ENCODE measurements at regions not wholly inside any gene's neighbourhood (a gene's known extent, or its start where the extent isn't known, plus 50 kb on each side); places are given as distances from the start of the nearest gene placed in this dataset.
A peak's percentile ranks its signal among the peaks of the same experiment; 100 is the strongest.

DNA sequence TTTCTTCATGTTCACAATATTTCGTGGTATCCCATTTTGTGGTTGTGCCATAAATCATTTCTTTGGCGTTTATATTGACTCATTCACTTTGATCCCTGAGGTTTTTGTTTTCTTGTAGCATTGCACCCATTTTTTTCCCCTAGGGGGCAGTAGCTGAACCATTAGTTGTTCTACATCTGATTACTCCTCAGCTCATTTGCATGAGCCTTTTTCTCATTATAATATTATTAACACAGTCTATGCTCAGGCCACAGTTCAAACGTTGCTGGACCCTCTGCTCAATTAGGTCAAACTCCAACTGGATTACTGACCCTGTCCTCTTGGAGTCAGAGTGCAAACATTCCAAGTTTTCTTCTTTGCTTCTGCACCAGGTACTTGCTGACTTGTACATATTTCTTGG is 475.4 kb upstream of the SEL1L start:
- TF ChIP-seq, protein P1, sequence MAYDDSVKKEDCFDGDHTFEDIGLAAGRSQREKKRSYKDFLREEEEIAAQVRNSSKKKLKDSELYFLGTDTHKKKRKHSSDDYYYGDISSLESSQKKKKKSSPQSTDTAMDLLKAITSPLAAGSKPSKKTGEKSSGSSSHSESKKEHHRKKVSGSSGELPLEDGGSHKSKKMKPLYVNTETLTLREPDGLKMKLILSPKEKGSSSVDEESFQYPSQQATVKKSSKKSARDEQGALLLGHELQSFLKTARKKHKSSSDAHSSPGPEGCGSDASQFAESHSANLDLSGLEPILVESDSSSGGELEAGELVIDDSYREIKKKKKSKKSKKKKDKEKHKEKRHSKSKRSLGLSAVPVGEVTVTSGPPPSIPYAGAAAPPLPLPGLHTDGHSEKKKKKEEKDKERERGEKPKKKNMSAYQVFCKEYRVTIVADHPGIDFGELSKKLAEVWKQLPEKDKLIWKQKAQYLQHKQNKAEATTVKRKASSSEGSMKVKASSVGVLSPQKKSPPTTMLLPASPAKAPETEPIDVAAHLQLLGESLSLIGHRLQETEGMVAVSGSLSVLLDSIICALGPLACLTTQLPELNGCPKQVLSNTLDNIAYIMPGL (CRISPR knock-in tag; IDR thresholded peaks at IDR 0.05), result no peak
- TF ChIP-seq, protein P2, sequence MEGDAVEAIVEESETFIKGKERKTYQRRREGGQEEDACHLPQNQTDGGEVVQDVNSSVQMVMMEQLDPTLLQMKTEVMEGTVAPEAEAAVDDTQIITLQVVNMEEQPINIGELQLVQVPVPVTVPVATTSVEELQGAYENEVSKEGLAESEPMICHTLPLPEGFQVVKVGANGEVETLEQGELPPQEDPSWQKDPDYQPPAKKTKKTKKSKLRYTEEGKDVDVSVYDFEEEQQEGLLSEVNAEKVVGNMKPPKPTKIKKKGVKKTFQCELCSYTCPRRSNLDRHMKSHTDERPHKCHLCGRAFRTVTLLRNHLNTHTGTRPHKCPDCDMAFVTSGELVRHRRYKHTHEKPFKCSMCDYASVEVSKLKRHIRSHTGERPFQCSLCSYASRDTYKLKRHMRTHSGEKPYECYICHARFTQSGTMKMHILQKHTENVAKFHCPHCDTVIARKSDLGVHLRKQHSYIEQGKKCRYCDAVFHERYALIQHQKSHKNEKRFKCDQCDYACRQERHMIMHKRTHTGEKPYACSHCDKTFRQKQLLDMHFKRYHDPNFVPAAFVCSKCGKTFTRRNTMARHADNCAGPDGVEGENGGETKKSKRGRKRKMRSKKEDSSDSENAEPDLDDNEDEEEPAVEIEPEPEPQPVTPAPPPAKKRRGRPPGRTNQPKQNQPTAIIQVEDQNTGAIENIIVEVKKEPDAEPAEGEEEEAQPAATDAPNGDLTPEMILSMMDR (IDR thresholded peaks at IDR 0.05), result peak; percentile 46
- TF ChIP-seq, protein P3, sequence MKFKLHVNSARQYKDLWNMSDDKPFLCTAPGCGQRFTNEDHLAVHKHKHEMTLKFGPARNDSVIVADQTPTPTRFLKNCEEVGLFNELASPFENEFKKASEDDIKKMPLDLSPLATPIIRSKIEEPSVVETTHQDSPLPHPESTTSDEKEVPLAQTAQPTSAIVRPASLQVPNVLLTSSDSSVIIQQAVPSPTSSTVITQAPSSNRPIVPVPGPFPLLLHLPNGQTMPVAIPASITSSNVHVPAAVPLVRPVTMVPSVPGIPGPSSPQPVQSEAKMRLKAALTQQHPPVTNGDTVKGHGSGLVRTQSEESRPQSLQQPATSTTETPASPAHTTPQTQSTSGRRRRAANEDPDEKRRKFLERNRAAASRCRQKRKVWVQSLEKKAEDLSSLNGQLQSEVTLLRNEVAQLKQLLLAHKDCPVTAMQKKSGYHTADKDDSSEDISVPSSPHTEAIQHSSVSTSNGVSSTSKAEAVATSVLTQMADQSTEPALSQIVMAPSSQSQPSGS (CRISPR knock-in tag; IDR thresholded peaks at IDR 0.05; ENCODE audit: borderline replicate concordance, low read depth), result no peak
- TF ChIP-seq ZNF317 (CRISPR knock-in tag; IDR thresholded peaks at IDR 0.05; ENCODE audit: borderline replicate concordance, low read depth) (no peak), ESRRA (CRISPR knock-in tag; IDR thresholded peaks at IDR 0.05; ENCODE audit: borderline replicate concordance) (no peak), TCF7 (CRISPR knock-in tag; IDR thresholded peaks at IDR 0.05; ENCODE audit: low read depth) (no peak)
- TF ChIP-seq, protein P4, sequence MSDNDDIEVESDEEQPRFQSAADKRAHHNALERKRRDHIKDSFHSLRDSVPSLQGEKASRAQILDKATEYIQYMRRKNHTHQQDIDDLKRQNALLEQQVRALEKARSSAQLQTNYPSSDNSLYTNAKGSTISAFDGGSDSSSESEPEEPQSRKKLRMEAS (CRISPR knock-in tag; IDR thresholded peaks at IDR 0.05), result no peak

Data from WTC11 (cell line).